ENCODE measurements at regions not wholly inside any gene's neighbourhood (a gene's known extent, or its start where the extent isn't known, plus 50 kb on each side); places are given as distances from the start of the nearest gene placed in this dataset.

DNA sequence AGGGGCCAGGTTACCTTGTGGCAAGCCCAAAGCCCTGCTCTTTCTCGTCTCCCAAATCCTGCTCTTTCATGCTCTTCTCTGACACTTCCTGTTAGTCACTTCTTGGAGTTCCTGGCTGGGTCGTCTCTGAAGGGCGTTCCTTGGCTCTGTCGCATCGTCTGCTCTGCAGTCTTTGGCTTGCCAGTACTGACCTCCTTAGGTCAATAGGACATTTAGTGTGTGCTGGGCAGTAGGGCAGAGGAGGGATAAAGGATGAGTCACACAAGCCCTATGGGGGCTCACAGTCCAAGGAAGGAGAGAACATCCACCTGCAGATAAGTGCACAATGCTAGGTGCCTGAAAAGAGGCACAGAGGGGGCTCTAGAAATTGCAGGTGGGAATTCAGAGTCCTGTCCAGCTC lies 87.5 kb downstream of the FAM43A start:
- TF ChIP-seq ZNF274 (IDR thresholded peaks at IDR 0.05; ENCODE audit: low read depth, low read length) (no peak), YY1 (IDR thresholded peaks at IDR 0.05; ENCODE audit: insufficient read depth, insufficient read length) (no peak)

Measured in NT2/D1 (cell line).